Activated CD8-positive, alpha-beta T cell treated with anti-CD3 and anti-CD28 coated beads for 36 hours (primary cell): ENCODE measurements at regions not wholly inside any gene's neighbourhood (a gene's known extent, or its start where the extent isn't known, plus 50 kb on each side); places are given as distances from the start of the nearest gene placed in this dataset.

ENCODE experiments used
- ATAC-seq: fragments of 200-7000 bp; cut with Tn5 transposase; one replicate; pipeline ENCODE4 v1.10.0; 2021; ENCODE audit warnings: mild to moderate bottlenecking, moderate library complexity
- CTCF ChIA-PET: fragments of 350-600 bp; sonication (Branson Sonifier 250); formaldehyde crosslinking; loops from one replicate; lab custom pipeline; 2021; ENCODE audit warnings: antibody characterized with exemption; lab: Charles Lee
- POLR2A ChIA-PET: fragments of 350-600 bp; sonication (Branson Sonifier 250); formaldehyde crosslinking; loops from one replicate; lab custom pipeline; 2021; ENCODE audit warnings: antibody characterized with exemption; lab: Charles Lee
- DNase-seq: peaks from one replicate; pipeline ENCODE4 v3.0.0-alpha.2; 2020
- H3K27ac Mint-ChIP-seq: one replicate; pipeline ENCODE4 v1.8.0; 2021; ENCODE audit warnings: mild to moderate bottlenecking, mixed read lengths
- H3K27me3 Mint-ChIP-seq: one replicate; pipeline ENCODE4 v1.8.0; 2021; ENCODE audit warnings: mixed read lengths
- H3K36me3 Mint-ChIP-seq: one replicate; pipeline ENCODE4 v1.8.0; 2021; ENCODE audit warnings: low read depth, mixed read lengths
- H3K4me1 Mint-ChIP-seq: one replicate; pipeline ENCODE4 v1.8.0; 2021; ENCODE audit warnings: low read depth, mixed read lengths
- H3K4me3 Mint-ChIP-seq: one replicate; pipeline ENCODE4 v1.8.0; 2021; ENCODE audit warnings: mild to moderate bottlenecking, moderate library complexity, mixed read lengths
- H3K9me3 Mint-ChIP-seq: one replicate; pipeline ENCODE4 v1.8.0; 2021; ENCODE audit warnings: mixed read lengths
- intact Hi-C: fragments of 100-400 bp; cut with micrococcal nuclease; formaldehyde crosslinking; loops from one replicate; pipeline ENCODE4 v1.10.0; 2022
- TF ChIP-seq, protein P1 (sequence below): fragments of 200-600 bp; IDR thresholded peaks from one replicate; pipeline ENCODE4 v1.8.0; 2022; ENCODE audit warnings: antibody characterized with exemption, mild to moderate bottlenecking

DNA sequence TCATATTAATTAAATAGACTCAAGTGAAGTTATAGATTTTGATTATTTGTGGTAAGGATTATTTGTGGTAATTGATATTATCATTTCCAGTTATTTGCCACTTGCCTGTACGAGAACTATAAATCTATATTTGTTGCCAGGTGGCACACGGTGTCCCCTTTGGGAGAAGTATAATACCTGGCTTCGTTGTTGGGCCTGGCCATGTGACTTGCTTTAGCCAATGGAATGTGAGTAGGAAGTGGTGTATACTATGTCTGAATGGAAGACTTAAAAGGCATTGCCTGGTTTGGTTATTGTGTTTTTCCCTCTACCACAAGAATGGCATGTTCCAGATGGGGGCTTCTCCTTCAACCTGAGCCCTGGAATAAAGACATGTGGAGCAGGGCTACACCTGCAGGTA, 228.1 kb downstream of the CDC5L start:
- intact Hi-C loops, result no loop called here
- CTCF ChIA-PET, result no interaction called here
- ATAC-seq, result no peak
- no peaks in the 10 kb centered on the region for H3K9me3 Mint-ChIP-seq
- TF ChIP-seq, protein P1, sequence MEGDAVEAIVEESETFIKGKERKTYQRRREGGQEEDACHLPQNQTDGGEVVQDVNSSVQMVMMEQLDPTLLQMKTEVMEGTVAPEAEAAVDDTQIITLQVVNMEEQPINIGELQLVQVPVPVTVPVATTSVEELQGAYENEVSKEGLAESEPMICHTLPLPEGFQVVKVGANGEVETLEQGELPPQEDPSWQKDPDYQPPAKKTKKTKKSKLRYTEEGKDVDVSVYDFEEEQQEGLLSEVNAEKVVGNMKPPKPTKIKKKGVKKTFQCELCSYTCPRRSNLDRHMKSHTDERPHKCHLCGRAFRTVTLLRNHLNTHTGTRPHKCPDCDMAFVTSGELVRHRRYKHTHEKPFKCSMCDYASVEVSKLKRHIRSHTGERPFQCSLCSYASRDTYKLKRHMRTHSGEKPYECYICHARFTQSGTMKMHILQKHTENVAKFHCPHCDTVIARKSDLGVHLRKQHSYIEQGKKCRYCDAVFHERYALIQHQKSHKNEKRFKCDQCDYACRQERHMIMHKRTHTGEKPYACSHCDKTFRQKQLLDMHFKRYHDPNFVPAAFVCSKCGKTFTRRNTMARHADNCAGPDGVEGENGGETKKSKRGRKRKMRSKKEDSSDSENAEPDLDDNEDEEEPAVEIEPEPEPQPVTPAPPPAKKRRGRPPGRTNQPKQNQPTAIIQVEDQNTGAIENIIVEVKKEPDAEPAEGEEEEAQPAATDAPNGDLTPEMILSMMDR, result no peak
- no peaks in the 10 kb centered on the region for H3K27me3 Mint-ChIP-seq
- H3K4me1 Mint-ChIP-seq, result no peaks in the 10 kb centered on the region
- POLR2A ChIA-PET, result no interaction called here
- no peak overlapping the region for H3K4me3 Mint-ChIP-seq
- H3K36me3 Mint-ChIP-seq, result no peaks in the 10 kb centered on the region
- H3K27ac Mint-ChIP-seq, result no peak overlapping the region
- DNase-seq, result no peak

DNA sequence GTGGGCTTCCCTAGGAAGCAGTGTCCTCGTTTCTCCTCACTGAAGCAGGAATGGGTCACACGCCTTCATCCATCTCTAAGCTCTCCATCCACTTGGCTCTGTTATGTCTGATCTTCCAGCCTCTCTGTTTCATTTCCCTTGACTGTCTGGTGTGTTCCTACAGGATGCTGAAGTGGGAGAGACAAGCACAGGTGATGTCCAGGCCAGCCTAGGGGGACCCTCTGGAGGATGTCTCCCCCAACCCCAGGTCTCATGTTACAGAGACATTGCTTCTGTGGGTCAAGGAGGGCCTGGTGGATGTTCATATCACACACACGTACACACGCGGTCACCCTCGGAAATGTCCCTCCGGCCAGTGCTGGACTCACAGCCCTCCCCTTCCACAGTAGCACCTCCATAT, 229.9 kb downstream of the CDC5L start:
- no peaks in the 10 kb centered on the region for H3K27me3 Mint-ChIP-seq
- ChIA-PET CTCF (interaction anchor here (1.7 to 2.1 kb wide), 2 partner anchors 24 to 38 kb away, joined by 4 to 5 read pairs; no protein-coding TSS in a partner anchor), POLR2A (no interaction called here)
- H3K4me3 Mint-ChIP-seq, result no peak overlapping the region
- intact Hi-C loops, result no loop called here
- no peaks in the 10 kb centered on the region for H3K9me3 Mint-ChIP-seq
- H3K4me1 Mint-ChIP-seq, result no peaks in the 10 kb centered on the region
- TF ChIP-seq, protein P1, result no peak
- DNase-seq, result no peak
- H3K27ac Mint-ChIP-seq, result no peak overlapping the region
- ATAC-seq, result no peak
- no peaks in the 10 kb centered on the region for H3K36me3 Mint-ChIP-seq

DNA sequence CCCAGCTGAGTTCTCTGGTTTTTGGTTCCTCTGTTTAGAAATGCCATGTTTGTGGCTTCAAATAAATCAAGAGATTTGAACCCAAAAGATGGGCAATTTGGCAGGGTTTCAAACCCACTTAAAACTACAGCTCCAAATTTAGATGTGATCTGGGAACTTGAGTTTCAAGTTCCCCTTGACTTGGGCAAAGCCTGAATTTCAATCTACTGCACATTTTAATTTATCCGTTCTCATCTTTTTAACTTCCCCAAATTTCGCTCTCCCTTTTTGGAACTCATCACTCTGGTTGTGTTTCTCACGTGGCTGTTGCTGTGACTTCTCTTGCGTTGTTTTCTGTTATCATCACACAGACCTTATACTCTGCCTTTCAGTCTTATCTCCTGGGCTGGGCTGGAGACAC, 230.9 kb downstream of the CDC5L start:
- ChIA-PET POLR2A (no interaction called here), CTCF (interaction anchor here (1.0 to 2.1 kb wide), 3 partner anchors 24 to 142 kb away, joined by 3 to 5 read pairs (median 5); no protein-coding TSS in a partner anchor)
- no peak for DNase-seq
- Mint-ChIP-seq H3K27me3 (no peaks in the 10 kb centered on the region), H3K27ac (no peak overlapping the region), H3K36me3 (no peaks in the 10 kb centered on the region), H3K4me1 (no peaks in the 10 kb centered on the region), H3K9me3 (no peaks in the 10 kb centered on the region), H3K4me3 (no peak overlapping the region)
- intact Hi-C loops, result no loop called here
- TF ChIP-seq, protein P1, result no peak
- no peak for ATAC-seq

DNA sequence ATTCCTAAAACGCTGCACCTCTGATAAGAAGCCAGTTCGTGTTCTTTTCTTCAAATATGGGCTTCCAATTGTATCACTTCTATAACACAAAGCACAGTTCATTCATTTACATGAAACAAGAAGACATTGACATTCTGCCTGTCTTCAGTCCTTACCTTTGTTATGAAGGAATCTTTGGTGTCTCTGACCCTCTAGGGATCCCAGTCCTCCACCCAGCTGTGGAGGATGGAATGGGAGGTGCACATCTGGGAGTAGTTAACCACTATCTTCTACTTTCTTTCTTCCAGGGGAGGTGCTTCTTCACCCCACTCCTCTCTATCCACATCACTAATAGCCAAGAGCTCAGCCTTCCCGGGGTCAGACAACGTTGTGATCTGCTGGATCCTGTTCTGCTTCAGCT, 233.4 kb downstream of the CDC5L start:
- no peaks in the 10 kb centered on the region for H3K4me1 Mint-ChIP-seq
- H3K4me3 Mint-ChIP-seq, result no peak overlapping the region
- ATAC-seq (no peak), DNase-seq (no peak)
- H3K27me3 Mint-ChIP-seq, result no peaks in the 10 kb centered on the region
- POLR2A ChIA-PET, result no interaction called here
- H3K36me3 Mint-ChIP-seq, result no peaks in the 10 kb centered on the region
- H3K27ac Mint-ChIP-seq, result no peak overlapping the region
- H3K9me3 Mint-ChIP-seq, result no peaks in the 10 kb centered on the region
- TF ChIP-seq, protein P1, result no peak
- intact Hi-C loops, result no loop called here
- CTCF ChIA-PET, result interaction anchor here (1.6 to 1.8 kb wide), 2 partner anchors 10 to 35 kb away, joined by 6 to 7 read pairs; no protein-coding TSS in a partner anchor

DNA sequence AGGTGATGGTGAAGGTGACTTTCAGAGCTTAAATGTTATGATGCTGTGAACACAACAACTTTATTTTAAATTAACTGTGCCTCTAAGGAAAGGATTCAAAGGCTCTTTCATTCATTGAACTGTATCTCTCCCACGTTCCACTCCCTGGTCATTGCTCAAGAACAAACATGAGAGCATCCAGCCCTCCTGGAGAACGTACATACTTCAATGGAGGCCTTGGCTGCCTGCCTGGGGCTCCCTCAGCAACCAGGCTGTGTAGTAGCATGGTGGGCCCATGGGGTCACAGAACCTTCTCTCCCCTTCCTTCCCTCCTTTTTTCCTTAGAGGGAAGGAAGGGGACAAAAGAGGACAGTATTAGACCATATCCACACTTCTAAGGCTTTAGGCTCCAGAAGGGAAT, 234.3 kb downstream of the CDC5L start:
- CTCF ChIA-PET, result interaction anchor here (1.6 to 1.8 kb wide), 3 partner anchors 9 to 146 kb away, joined by 4 to 7 read pairs (median 6); no protein-coding TSS in a partner anchor
- POLR2A ChIA-PET, result no interaction called here
- no peak for ATAC-seq
- Mint-ChIP-seq H3K36me3 (no peaks in the 10 kb centered on the region), H3K9me3 (no peaks in the 10 kb centered on the region), H3K4me3 (no peak overlapping the region), H3K27me3 (no peaks in the 10 kb centered on the region), H3K4me1 (no peaks in the 10 kb centered on the region), H3K27ac (no peak overlapping the region)
- DNase-seq, result no peak
- intact Hi-C loops, result no loop called here
- TF ChIP-seq, protein P1, result no peak
